Fibroblast of the conjunctiva (primary cell): ENCODE measurements at regions not wholly inside any gene's neighbourhood (a gene's known extent, or its start where the extent isn't known, plus 50 kb on each side); places are given as distances from the start of the nearest gene placed in this dataset.
A peak's percentile ranks its signal among the peaks of the same experiment; 100 is the strongest.

Source experiments
- DNase-seq: peaks from one replicate; pipeline ENCODE4 v3.0.0-alpha.2; 2010; ENCODE audit warnings: low read depth

DNA sequence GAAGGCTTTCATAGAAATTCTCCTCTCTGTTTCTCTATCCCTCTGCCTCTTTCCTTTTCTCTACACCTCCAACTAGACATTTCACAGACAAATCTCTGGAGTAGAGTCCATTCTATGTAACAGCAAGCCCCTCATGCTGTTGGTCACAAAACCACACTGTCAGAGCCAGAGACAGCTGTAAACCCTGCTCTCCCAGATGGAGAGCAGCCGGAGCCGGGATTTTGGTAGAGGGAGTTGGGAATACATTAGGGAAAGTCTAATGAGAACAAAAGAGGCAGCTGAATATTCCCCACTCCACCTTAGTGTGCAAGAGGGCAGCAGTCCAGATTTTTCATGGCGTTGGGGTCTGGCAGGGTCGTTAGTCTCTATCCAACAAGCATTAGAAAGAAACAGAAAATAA lies 68.3 kb upstream of the EDN1 start:
- DNase-seq = no peak

DNA sequence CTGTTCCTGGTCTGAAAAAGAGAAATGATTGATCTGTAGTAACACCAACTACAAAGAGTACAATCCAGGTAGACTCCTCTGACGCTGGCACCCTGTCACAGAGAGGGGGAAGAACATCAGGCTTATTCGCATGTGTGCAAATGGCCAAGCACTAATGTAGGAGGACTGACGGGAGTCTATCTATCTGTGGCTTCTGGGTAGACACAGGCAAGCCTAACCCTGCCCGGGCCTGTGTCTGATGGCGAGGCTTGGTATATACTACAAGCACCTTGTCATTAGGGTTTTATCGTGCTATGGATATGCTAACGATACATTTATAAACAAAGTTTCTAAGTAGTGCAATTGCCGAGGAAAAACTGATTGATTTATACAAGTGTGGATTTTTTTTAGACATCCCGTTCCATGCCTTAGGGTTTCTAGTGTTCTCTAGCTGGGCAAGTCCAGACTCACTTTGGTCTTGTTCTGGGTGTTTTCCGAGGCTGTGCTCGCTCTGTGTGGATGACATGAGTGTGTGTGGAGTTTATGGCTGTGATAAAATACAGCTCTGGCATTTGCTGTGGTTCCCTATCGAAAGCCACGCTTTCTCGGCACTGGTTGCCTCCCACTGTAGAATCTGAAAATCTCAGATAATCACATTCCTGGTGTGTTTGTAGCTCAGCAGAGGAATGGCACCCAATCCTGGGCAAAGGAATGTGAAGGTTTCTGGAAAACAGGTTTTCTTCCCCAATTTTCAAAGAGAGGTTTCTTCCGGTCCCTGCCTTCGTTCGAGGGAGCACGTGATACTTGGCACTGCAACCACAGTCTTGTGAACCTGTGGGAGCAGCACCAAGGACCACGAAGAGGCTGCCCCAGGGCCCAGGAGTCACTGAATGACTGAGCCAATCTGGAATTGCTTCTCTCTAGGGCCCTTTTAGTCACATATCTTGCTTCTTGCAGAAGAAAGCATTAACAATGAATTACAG lies 67.5 kb upstream of the EDN1 start:
- DNase-seq = no peak

DNA sequence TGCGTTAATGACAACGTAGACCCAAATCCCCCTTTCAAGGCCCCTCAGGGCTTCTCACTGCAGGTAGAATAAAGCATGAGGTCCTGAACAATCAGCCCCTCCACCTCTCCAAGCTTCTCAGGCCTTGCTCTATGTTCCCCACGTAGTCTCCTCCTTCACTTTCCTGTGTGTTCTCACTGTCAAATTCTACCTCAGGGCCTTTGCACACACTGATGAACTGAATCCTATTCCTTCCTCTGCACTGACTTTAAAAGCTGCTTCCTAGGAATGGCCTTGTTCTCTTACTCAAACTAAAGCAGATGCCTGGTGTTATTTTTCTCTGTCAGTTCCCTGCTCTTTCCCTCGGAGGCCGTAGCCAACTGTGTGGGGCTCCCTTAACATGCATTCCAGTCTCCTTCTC lies 66.8 kb upstream of the EDN1 start:
- no peak for DNase-seq

DNA sequence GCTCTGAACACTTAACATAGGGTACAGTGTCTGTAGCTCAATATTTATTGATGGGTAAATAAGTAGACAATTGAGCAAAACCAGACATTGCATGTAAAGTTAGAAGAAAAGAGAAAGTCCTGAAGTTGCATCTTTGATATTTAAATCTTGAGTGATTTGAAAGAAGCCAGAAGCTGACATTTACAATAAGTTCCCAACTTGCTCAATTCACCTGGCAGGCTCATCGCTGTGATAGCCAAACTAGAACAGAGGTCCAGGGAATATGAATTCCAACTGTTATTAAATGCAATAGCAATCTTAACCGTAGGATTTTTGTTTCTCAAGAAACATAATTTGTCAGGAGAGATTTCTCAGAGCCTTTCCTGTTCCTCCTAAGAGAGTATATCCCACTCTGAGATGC lies 65.9 kb upstream of the EDN1 start:
- DNase-seq = no peak

- no peak for DNase-seq
Observed at GRCh38 chr6:12228447-12229146, 61.6 kb upstream of the EDN1 start.

- DNase-seq = no peak
Observed at GRCh38 chr6:12229332-12229731, 60.8 kb upstream of the EDN1 start.

GRCh38 chr6:12230523-12230922 lies 59.6 kb upstream of the EDN1 start:
- no peak for DNase-seq

DNA sequence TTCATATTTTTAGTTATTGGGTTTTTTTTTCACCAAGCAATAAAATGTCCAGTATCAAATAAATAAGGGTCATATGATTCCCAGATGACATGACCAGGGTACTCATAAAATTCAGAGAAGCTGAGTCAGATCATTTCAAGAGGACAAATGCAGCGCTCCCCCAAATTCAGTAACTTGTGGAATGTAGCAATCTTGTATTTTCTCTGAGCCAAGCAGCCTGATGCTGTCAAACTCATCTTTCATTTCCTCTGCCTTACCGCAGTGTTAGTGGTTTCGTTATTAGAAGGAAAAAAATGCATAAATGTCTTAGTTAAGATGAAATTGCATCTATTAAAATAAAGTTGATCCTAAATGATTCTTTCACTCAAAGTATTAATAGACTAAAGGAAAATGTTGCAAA lies 57.8 kb upstream of the EDN1 start:
- no peak for DNase-seq

DNA sequence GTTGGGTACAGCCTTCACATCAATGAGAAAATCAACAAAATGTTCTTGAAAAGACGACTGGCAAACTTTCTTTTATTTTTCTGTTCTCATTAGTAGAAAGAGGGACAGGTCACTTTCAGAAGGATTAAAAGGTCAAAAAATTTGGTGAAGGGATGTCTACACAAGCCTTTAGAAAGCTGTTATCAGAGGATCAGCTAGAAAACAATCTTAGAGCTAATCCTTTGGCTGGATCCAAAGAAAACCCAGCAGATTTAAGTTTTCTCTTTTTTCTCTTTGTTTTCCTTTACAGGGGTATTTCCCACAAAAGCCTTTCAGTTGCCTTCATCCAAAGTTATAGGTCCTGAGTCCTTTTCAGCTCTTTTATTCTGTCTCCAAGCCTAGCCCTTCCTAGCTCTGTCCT lies 57.3 kb upstream of the EDN1 start:
- no peak for DNase-seq

GRCh38 chr6:12233693-12234571 lies 56.2 kb upstream of the EDN1 start:
- peak; percentile 67 for DNase-seq

- DNase-seq = no peak
Observed at GRCh38 chr6:12235341-12235740, 54.8 kb upstream of the EDN1 start.

DNA sequence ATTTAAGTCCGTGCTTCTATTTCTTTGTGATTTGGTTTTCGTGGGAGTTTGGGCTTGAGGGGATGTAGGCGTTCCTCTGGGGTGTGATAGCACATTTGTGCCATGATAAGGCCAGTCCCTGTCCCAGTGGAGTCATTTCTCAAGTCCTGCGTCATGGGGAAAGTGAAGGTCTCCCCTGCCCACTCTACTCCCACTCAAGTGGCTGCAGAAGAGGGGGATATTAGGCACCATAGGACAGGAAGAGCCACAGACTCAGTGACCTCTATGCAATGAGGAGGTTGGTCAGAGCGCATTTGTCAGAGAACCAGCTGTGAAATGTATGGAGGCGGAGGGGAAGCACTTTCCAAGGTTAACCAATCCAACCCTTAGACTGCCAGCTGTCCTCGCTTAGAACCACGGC lies 51.9 kb upstream of the EDN1 start:
- no peak for DNase-seq
